PC-3 (cell line): ENCODE measurements at regions not wholly inside any gene's neighbourhood (a gene's known extent, or its start where the extent isn't known, plus 50 kb on each side); places are given as distances from the start of the nearest gene placed in this dataset.

Experiments
- CTCF ChIP-seq: fragments of 300-600 bp; sonication (generic); conservative IDR thresholded peaks from 2 replicates; pipeline ENCODE4 v1.5.1; 2017; ENCODE audit warnings: antibody characterized with exemption, low read depth, mild to moderate bottlenecking, low read length
- EZH2 ChIP-seq: fragments of 300-600 bp; sonication (generic); IDR thresholded peaks from one replicate; pipeline ENCODE4 v1.6.1; 2017; ENCODE audit warnings: antibody characterized with exemption, mild to moderate bottlenecking, low read length; ENCODE audit not compliant: unreplicated experiment

GRCh38 chr18:56119681-56120080 lies 518.7 kb downstream of the TXNL1 start:
- TF ChIP-seq EZH2: no peak
- no peak for TF ChIP-seq CTCF
